Activated CD8-positive, alpha-beta memory T cell treated with anti-CD3 and anti-CD28 coated beads, Interleukin-2, amount 10 ng/mL, durations not matched to agents 7 days and 5 days (primary cell): ENCODE measurements at regions not wholly inside any gene's neighbourhood (a gene's known extent, or its start where the extent isn't known, plus 50 kb on each side); places are given as distances from the start of the nearest gene placed in this dataset.
"Not testable (repeated sequence)": the region's sequence is repeated elsewhere in the genome, so short reads cannot be mapped to it uniquely, and the experiment has no call there.

ENCODE experiments used
- ATAC-seq: fragments of 150-1000 bp; cut with Tn5 transposase; one replicate; pipeline ENCODE4 v1.10.0; 2021; ENCODE audit warnings: moderate library complexity
- CTCF ChIA-PET: fragments of 350-600 bp; sonication (Branson Sonifier 250); formaldehyde crosslinking; loops from one replicate; lab custom pipeline; 2021; ENCODE audit warnings: antibody characterized with exemption; lab: Charles Lee
- DNase-seq: peaks from one replicate; pipeline ENCODE4 v3.0.0-alpha.2; 2020
- H3K27ac Mint-ChIP-seq: one replicate; pipeline ENCODE4 v1.8.0; 2021; ENCODE audit warnings: mild to moderate bottlenecking, mixed read lengths
- H3K27me3 Mint-ChIP-seq: one replicate; pipeline ENCODE4 v1.8.0; 2021; ENCODE audit warnings: mixed read lengths
- H3K36me3 Mint-ChIP-seq: one replicate; pipeline ENCODE4 v1.8.0; 2021; ENCODE audit warnings: mild to moderate bottlenecking, mixed read lengths
- H3K4me1 Mint-ChIP-seq: one replicate; pipeline ENCODE4 v1.8.0; 2021; ENCODE audit warnings: mixed read lengths
- H3K4me3 Mint-ChIP-seq: one replicate; pipeline ENCODE4 v1.8.0; 2021; ENCODE audit warnings: mild to moderate bottlenecking, moderate library complexity, mixed read lengths
- H3K9me3 Mint-ChIP-seq: one replicate; pipeline ENCODE4 v1.8.0; 2022; ENCODE audit warnings: low read depth, mixed read lengths

GRCh38 chr21:26288026-26288425, 117.5 kb upstream of the APP start:
- CTCF ChIA-PET: no interaction called here
- no peak for ATAC-seq
- Mint-ChIP-seq H3K4me3 (no peak overlapping the region), H3K9me3 (peaks cover 2% of the 10 kb centered on the region), H3K36me3 (no peaks in the 10 kb centered on the region), H3K4me1 (no peaks in the 10 kb centered on the region), H3K27ac (no peak overlapping the region), H3K27me3 (no peaks in the 10 kb centered on the region)
- no peak for DNase-seq

- Mint-ChIP-seq H3K27me3 (no peaks in the 10 kb centered on the region), H3K9me3 (peaks cover 2% of the 10 kb centered on the region), H3K27ac (no peak overlapping the region), H3K4me1 (no peaks in the 10 kb centered on the region), H3K36me3 (no peaks in the 10 kb centered on the region), H3K4me3 (no peak overlapping the region)
- ATAC-seq: no peak
- DNase-seq: no peak
- CTCF ChIA-PET: no interaction called here
Measured at GRCh38 chr21:26284531-26284930, 114.0 kb upstream of the APP start.

- Mint-ChIP-seq H3K36me3 (no peaks in the 10 kb centered on the region), H3K27ac (no peak overlapping the region), H3K27me3 (no peaks in the 10 kb centered on the region), H3K9me3 (peaks cover 5% of the 10 kb centered on the region), H3K4me3 (no peak overlapping the region), H3K4me1 (no peaks in the 10 kb centered on the region)
- DNase-seq (no peak), ATAC-seq (no peak)
- CTCF ChIA-PET: no interaction called here
Measured at GRCh38 chr21:26282058-26282457, 111.5 kb upstream of the APP start.

- H3K9me3 Mint-ChIP-seq: peaks cover 5% of the 10 kb centered on the region
- ATAC-seq (no peak), DNase-seq (no peak)
- H3K4me1 Mint-ChIP-seq: no peaks in the 10 kb centered on the region
- H3K4me3 Mint-ChIP-seq: no peak overlapping the region
- H3K27ac Mint-ChIP-seq: no peak overlapping the region
- no peaks in the 10 kb centered on the region for H3K27me3 Mint-ChIP-seq
- CTCF ChIA-PET: no interaction called here
- no peaks in the 10 kb centered on the region for H3K36me3 Mint-ChIP-seq
Measured at GRCh38 chr21:26281506-26281905, 110.9 kb upstream of the APP start.

GRCh38 chr21:26280775-26281174, 110.2 kb upstream of the APP start:
- no peak overlapping the region for H3K4me3 Mint-ChIP-seq
- no peaks in the 10 kb centered on the region for H3K27me3 Mint-ChIP-seq
- H3K4me1 Mint-ChIP-seq: no peaks in the 10 kb centered on the region
- peaks cover 5% of the 10 kb centered on the region for H3K9me3 Mint-ChIP-seq
- H3K27ac Mint-ChIP-seq: no peak overlapping the region
- no peak for DNase-seq
- CTCF ChIA-PET: no interaction called here
- ATAC-seq: no peak
- H3K36me3 Mint-ChIP-seq: no peaks in the 10 kb centered on the region

GRCh38 chr21:26280148-26280547, 109.6 kb upstream of the APP start:
- Mint-ChIP-seq H3K36me3 (no peaks in the 10 kb centered on the region), H3K9me3 (peaks cover 3% of the 10 kb centered on the region), H3K4me3 (no peak overlapping the region), H3K4me1 (no peaks in the 10 kb centered on the region), H3K27ac (no peak overlapping the region), H3K27me3 (no peaks in the 10 kb centered on the region)
- ATAC-seq: no peak
- DNase-seq: no peak
- CTCF ChIA-PET: no interaction called here

GRCh38 chr21:26275801-26276200, 105.2 kb upstream of the APP start:
- no peaks in the 10 kb centered on the region for H3K4me1 Mint-ChIP-seq
- no peaks in the 10 kb centered on the region for H3K36me3 Mint-ChIP-seq
- no peak overlapping the region for H3K4me3 Mint-ChIP-seq
- CTCF ChIA-PET: no interaction called here
- ATAC-seq: no peak
- H3K27ac Mint-ChIP-seq: no peak overlapping the region
- H3K9me3 Mint-ChIP-seq: peaks cover 21% of the 10 kb centered on the region
- no peaks in the 10 kb centered on the region for H3K27me3 Mint-ChIP-seq
- DNase-seq: no peak

GRCh38 chr21:26273686-26274313, 103.2 kb upstream of the APP start:
- Mint-ChIP-seq H3K36me3 (no peaks in the 10 kb centered on the region), H3K27me3 (no peaks in the 10 kb centered on the region), H3K9me3 (peaks cover 19% of the 10 kb centered on the region), H3K4me3 (no peak overlapping the region), H3K4me1 (no peaks in the 10 kb centered on the region), H3K27ac (no peak overlapping the region)
- DNase-seq: no peak
- no peak for ATAC-seq
- CTCF ChIA-PET: no interaction called here

- Mint-ChIP-seq H3K4me3 (no peak overlapping the region), H3K36me3 (no peaks in the 10 kb centered on the region), H3K4me1 (no peaks in the 10 kb centered on the region), H3K27me3 (no peaks in the 10 kb centered on the region), H3K27ac (no peak overlapping the region), H3K9me3 (peaks cover 3% of the 10 kb centered on the region)
- no peak for ATAC-seq
- CTCF ChIA-PET: no interaction called here
- DNase-seq: no peak
Measured at GRCh38 chr21:26267389-26267788, 96.8 kb upstream of the APP start.

- Mint-ChIP-seq H3K4me3 (no peak overlapping the region), H3K27me3 (no peaks in the 10 kb centered on the region), H3K27ac (no peak overlapping the region), H3K9me3 (no peaks in the 10 kb centered on the region), H3K4me1 (no peaks in the 10 kb centered on the region), H3K36me3 (no peaks in the 10 kb centered on the region)
- CTCF ChIA-PET: no interaction called here
- ATAC-seq (no peak), DNase-seq (no peak)
Measured at GRCh38 chr21:26246073-26246472, 75.5 kb upstream of the APP start.

- ATAC-seq: no peak
- Mint-ChIP-seq H3K27ac (no peak overlapping the region), H3K4me1 (no peaks in the 10 kb centered on the region), H3K36me3 (no peaks in the 10 kb centered on the region), H3K9me3 (no peaks in the 10 kb centered on the region), H3K4me3 (no peak overlapping the region), H3K27me3 (no peaks in the 10 kb centered on the region)
- no peak for DNase-seq
- CTCF ChIA-PET: no interaction called here
Measured at GRCh38 chr21:26245428-26245827, 74.9 kb upstream of the APP start.

- Mint-ChIP-seq H3K27ac (no peak overlapping the region), H3K4me1 (no peaks in the 10 kb centered on the region), H3K4me3 (no peak overlapping the region), H3K9me3 (no peaks in the 10 kb centered on the region), H3K27me3 (no peaks in the 10 kb centered on the region), H3K36me3 (no peaks in the 10 kb centered on the region)
- no peak for DNase-seq
- CTCF ChIA-PET: interaction anchor here (0.6 kb wide), 1 partner anchor 454 kb away, joined by 3 read pairs; no protein-coding TSS in a partner anchor
- ATAC-seq: no peak
Measured at GRCh38 chr21:26238646-26239045, 68.1 kb upstream of the APP start.

GRCh38 chr21:26236281-26236680, 65.7 kb upstream of the APP start:
- H3K36me3 Mint-ChIP-seq: no peaks in the 10 kb centered on the region
- ATAC-seq: no peak

GRCh38 chr21:26233297-26233696, 62.7 kb upstream of the APP start:
- ATAC-seq, H3K27ac Mint-ChIP-seq, CTCF ChIA-PET, DNase-seq, H3K9me3 Mint-ChIP-seq, H3K4me1 Mint-ChIP-seq, H3K4me3 Mint-ChIP-seq, H3K36me3 Mint-ChIP-seq, H3K27me3 Mint-ChIP-seq: not testable (repeated sequence)

More at GRCh38 chr21:26236281-26236680, 65.7 kb upstream of the APP start:
- CTCF ChIA-PET: no interaction called here
- Mint-ChIP-seq H3K4me1 (no peaks in the 10 kb centered on the region), H3K4me3 (no peak overlapping the region), H3K9me3 (no peaks in the 10 kb centered on the region), H3K27ac (no peak overlapping the region), H3K27me3 (no peaks in the 10 kb centered on the region)
- DNase-seq: no peak

GRCh38 chr21:26232491-26232890, 61.9 kb upstream of the APP start:
- H3K36me3 Mint-ChIP-seq, H3K27ac Mint-ChIP-seq, DNase-seq, ATAC-seq, CTCF ChIA-PET, H3K4me3 Mint-ChIP-seq, H3K9me3 Mint-ChIP-seq, H3K27me3 Mint-ChIP-seq, H3K4me1 Mint-ChIP-seq: not testable (repeated sequence)
